22Rv1 (cell line): ENCODE measurements at regions not wholly inside any gene's neighbourhood (a gene's known extent, or its start where the extent isn't known, plus 50 kb on each side); places are given as distances from the start of the nearest gene placed in this dataset.

Experiments used
- ZFX ChIP-seq: fragments of 450-650 bp; IDR thresholded peaks from 2 replicates; pipeline ENCODE4 v1.6.1; 2017; ENCODE audit warnings: antibody characterized with exemption, borderline replicate concordance
- TF ChIP-seq, protein P1 (sequence below): fragments of 450-650 bp; IDR thresholded peaks from 2 replicates; pipeline ENCODE4 v1.5.1; 2017; ENCODE audit warnings: mild to moderate bottlenecking

DNA sequence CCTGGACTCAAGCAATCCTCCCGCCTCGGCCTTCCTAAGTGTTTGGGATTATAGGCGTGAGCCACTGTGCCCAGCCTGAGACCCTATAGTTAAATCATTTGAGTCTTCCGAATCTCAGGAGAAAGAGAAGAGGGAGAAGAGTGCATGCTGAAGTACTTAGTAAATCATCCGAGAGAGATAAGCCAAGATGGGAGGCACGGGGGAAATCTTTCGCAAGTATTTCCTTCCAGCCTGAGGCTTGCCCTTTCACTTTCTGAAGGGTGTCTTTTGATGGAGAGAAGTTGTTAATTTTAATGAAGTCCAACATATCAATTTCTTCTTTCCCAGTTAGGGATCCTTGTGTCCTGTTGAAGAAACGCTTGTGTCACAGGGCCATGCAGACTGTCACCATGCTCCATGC is 97.1 kb upstream of the SLC6A6 start:
- TF ChIP-seq, protein P1, sequence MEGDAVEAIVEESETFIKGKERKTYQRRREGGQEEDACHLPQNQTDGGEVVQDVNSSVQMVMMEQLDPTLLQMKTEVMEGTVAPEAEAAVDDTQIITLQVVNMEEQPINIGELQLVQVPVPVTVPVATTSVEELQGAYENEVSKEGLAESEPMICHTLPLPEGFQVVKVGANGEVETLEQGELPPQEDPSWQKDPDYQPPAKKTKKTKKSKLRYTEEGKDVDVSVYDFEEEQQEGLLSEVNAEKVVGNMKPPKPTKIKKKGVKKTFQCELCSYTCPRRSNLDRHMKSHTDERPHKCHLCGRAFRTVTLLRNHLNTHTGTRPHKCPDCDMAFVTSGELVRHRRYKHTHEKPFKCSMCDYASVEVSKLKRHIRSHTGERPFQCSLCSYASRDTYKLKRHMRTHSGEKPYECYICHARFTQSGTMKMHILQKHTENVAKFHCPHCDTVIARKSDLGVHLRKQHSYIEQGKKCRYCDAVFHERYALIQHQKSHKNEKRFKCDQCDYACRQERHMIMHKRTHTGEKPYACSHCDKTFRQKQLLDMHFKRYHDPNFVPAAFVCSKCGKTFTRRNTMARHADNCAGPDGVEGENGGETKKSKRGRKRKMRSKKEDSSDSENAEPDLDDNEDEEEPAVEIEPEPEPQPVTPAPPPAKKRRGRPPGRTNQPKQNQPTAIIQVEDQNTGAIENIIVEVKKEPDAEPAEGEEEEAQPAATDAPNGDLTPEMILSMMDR, result no peak
- TF ChIP-seq ZFX, result no peak
